Panc1 (cell line): ENCODE measurements at regions not wholly inside any gene's neighbourhood (a gene's known extent, or its start where the extent isn't known, plus 50 kb on each side); places are given as distances from the start of the nearest gene placed in this dataset.

ENCODE experiments used
- ATAC-seq: fragments of 200-7000 bp; cut with Tn5 transposase; 2 replicates; pipeline ENCODE4 v1.9.1; 2020; ENCODE audit warnings: mild to moderate bottlenecking, moderate library complexity
- BruUV-seq: library from RNA; stranded (reverse); fragments of 400-500 nt; replicated peaks from 2 replicates; lab custom pipeline; 2021; lab: Mats Ljungman, UMichigan
- CTCF ChIA-PET: fragments of 300-600 bp; sonication (Branson Sonifier 250); formaldehyde crosslinking; loops from one replicate; lab custom pipeline; 2022; ENCODE audit warnings: antibody characterized with exemption; lab: Charles Lee
- POLR2A ChIA-PET: fragments of 300-600 bp; sonication (Branson Sonifier 250); formaldehyde crosslinking; loops from one replicate; lab custom pipeline; 2022; ENCODE audit warnings: antibody characterized with exemption; lab: Charles Lee
- DNase-seq: peaks from one replicate; pipeline ENCODE4 v3.0.0-alpha.2; 2010; ENCODE audit warnings: low read depth, low spot score
- H3K27ac ChIP-seq: 2 replicates; pipeline ENCODE4 v1.5.1; 2011; ENCODE audit warnings: mild to moderate bottlenecking, low read length, inconsistent platforms
- H3K27me3 ChIP-seq: fragments of 200-500 bp; sonication (Bioruptor generic); 2 replicates; pipeline ENCODE4 v1.6.0; 2014; ENCODE audit warnings: low read length, inconsistent platforms; ENCODE audit not compliant: control insufficient read depth, insufficient read depth
- H3K36me3 ChIP-seq: fragments of 200-500 bp; sonication (Bioruptor generic); 2 replicates; pipeline ENCODE4 v1.5.1; 2014; ENCODE audit warnings: inconsistent platforms, mild to moderate bottlenecking, low read length, moderate library complexity; ENCODE audit not compliant: control insufficient read depth, insufficient read depth
- H3K4me1 ChIP-seq: 2 replicates; pipeline ENCODE4 v1.5.1; 2011; ENCODE audit warnings: inconsistent platforms, mild to moderate bottlenecking, low read length, moderate library complexity; ENCODE audit not compliant: control insufficient read depth, insufficient read depth
- H3K4me3 ChIP-seq, 2 experiments: 2 replicates each; pipeline ENCODE4 v1.5.1; 2011 to 2012; ENCODE audit warnings: low read depth in 2 of 2, low read length in 2 of 2, mild to moderate bottlenecking in 2 of 2, inconsistent platforms in 1 of 2, moderate library complexity in 1 of 2
- H3K9me3 ChIP-seq: fragments of 200-500 bp; sonication (Bioruptor generic); 2 replicates; pipeline ENCODE4 v1.5.1; 2014; ENCODE audit warnings: low read depth, mild to moderate bottlenecking, inconsistent platforms, low read length, moderate library complexity; ENCODE audit not compliant: control insufficient read depth, insufficient read depth
- POLR2AphosphoS5 ChIP-seq: IDR thresholded peaks from 2 replicates; pipeline ENCODE4 v1.6.1; 2012; ENCODE audit warnings: mild to moderate bottlenecking, low read depth, low read length, moderate library complexity
- SIN3A ChIP-seq: IDR thresholded peaks from 2 replicates; pipeline ENCODE4 v1.6.1; 2012; ENCODE audit warnings: low read depth, mild to moderate bottlenecking, low read length, moderate library complexity, borderline replicate concordance; ENCODE audit not compliant: insufficient read depth
- TCF7L2 ChIP-seq: IDR thresholded peaks from 2 replicates; pipeline ENCODE4 v1.6.1; 2011; ENCODE audit warnings: mild to moderate bottlenecking, low read depth, low read length, inconsistent platforms
- in situ Hi-C: cut with HindIII; loops from 2 replicates; pipeline ENCODE4 v1.10.0; 2016; ENCODE audit warnings: low sequenced_read_pairs, low pct_unique_long_range_greater_than_20kb
- intact Hi-C: fragments of 100-400 bp; cut with micrococcal nuclease; formaldehyde crosslinking; loops from one replicate; pipeline ENCODE4 v1.10.0; 2022; ENCODE audit not compliant: unreplicated experiment
- TF ChIP-seq, protein P1 (sequence below), 2 experiments: IDR thresholded peaks; 2 replicates each; pipeline ENCODE4 v1.6.1; 2011 to 2012; ENCODE audit warnings: low read depth in 2 of 2, control low read depth in 1 of 2, low read length in 1 of 2, mild to moderate bottlenecking in 1 of 2, moderate library complexity in 1 of 2; ENCODE audit not compliant: insufficient read depth in 1 of 2
- TF ChIP-seq, protein P2 (sequence below): fragments of 450-650 bp; IDR thresholded peaks from 2 replicates; pipeline ENCODE4 v1.5.1; 2017; ENCODE audit warnings: mild to moderate bottlenecking

DNA sequence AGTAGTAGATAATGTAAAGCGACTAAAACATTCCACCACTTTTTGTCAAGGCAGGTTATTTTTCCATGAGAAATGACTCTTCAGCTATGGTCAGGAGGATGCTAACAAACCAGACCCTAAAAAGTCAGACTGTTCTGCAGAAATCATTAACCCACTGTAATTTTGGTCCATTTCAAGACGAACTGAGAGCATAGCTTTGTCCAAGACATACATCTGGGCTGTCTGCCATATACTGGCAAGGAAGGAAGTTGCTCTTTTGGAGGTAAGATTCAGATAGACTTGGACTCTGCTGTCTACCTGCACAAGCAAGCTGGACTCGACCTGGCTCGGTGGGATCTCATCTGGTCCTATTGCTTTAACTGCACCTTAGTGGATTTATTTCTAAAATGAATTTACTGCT lies 207.8 kb downstream of the POSTN start:
- Histone ChIP-seq H3K27ac (no peak overlapping the region), H3K4me3 (no peak overlapping the region), H3K9me3 (no peaks in the 10 kb centered on the region), H3K4me1 (no peaks in the 10 kb centered on the region), H3K36me3 (no peaks in the 10 kb centered on the region), H3K27me3 (no peaks in the 10 kb centered on the region)
- ChIA-PET POLR2A (no interaction called here), CTCF (no interaction called here)
- in situ Hi-C loops (no loop called here), intact Hi-C loops (no loop called here)
- DNase-seq (no peak), ATAC-seq (no peak)
- TF ChIP-seq TCF7L2, result no peak
- TF ChIP-seq POLR2AphosphoS5, result no peak
- TF ChIP-seq, protein P1, sequence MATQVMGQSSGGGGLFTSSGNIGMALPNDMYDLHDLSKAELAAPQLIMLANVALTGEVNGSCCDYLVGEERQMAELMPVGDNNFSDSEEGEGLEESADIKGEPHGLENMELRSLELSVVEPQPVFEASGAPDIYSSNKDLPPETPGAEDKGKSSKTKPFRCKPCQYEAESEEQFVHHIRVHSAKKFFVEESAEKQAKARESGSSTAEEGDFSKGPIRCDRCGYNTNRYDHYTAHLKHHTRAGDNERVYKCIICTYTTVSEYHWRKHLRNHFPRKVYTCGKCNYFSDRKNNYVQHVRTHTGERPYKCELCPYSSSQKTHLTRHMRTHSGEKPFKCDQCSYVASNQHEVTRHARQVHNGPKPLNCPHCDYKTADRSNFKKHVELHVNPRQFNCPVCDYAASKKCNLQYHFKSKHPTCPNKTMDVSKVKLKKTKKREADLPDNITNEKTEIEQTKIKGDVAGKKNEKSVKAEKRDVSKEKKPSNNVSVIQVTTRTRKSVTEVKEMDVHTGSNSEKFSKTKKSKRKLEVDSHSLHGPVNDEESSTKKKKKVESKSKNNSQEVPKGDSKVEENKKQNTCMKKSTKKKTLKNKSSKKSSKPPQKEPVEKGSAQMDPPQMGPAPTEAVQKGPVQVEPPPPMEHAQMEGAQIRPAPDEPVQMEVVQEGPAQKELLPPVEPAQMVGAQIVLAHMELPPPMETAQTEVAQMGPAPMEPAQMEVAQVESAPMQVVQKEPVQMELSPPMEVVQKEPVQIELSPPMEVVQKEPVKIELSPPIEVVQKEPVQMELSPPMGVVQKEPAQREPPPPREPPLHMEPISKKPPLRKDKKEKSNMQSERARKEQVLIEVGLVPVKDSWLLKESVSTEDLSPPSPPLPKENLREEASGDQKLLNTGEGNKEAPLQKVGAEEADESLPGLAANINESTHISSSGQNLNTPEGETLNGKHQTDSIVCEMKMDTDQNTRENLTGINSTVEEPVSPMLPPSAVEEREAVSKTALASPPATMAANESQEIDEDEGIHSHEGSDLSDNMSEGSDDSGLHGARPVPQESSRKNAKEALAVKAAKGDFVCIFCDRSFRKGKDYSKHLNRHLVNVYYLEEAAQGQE (IDR thresholded peaks at IDR 0.05; ENCODE audit: insufficient read depth in 1 of 2, low read depth in 2 of 2, low read length in 1 of 2), result no peak
- TF ChIP-seq, protein P2, sequence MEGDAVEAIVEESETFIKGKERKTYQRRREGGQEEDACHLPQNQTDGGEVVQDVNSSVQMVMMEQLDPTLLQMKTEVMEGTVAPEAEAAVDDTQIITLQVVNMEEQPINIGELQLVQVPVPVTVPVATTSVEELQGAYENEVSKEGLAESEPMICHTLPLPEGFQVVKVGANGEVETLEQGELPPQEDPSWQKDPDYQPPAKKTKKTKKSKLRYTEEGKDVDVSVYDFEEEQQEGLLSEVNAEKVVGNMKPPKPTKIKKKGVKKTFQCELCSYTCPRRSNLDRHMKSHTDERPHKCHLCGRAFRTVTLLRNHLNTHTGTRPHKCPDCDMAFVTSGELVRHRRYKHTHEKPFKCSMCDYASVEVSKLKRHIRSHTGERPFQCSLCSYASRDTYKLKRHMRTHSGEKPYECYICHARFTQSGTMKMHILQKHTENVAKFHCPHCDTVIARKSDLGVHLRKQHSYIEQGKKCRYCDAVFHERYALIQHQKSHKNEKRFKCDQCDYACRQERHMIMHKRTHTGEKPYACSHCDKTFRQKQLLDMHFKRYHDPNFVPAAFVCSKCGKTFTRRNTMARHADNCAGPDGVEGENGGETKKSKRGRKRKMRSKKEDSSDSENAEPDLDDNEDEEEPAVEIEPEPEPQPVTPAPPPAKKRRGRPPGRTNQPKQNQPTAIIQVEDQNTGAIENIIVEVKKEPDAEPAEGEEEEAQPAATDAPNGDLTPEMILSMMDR, result no peak
- TF ChIP-seq SIN3A, result no peak
- BruUV-seq, result no TSS peak

DNA sequence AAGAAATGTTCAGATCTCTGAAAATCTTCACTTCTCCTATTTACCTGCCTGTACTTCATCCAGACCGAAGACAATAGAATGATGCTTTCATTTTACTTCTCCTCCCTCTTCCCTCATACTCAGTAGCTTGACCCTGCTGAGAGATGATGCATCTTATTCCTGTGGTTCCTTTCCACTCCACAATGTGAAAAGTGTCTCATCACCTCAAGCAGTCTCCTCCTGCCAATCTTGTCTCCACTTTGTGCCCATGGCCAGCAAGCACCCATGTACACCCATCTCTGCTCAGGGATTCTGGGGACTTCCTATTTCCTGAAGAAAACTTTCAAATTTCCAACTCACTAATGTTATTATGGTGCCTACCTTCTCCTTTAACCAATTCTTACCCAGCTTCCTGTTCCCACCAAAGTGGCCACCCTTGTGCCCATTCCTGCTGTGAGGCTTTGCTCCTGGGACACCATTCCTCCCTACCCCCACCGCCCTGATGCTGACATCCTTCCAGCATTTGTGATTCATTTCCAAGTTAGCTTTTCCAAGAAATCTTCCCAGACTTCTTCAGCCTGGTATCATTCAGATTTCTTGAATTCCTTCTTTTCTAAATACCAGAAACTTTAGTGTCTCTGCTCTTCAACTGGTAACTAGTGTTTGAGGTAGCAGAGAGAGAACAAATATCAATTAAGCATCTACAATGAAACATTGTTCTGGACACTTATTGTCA lies 212.5 kb downstream of the POSTN start:
- intact Hi-C loops, result no loop called here
- Histone ChIP-seq H3K9me3 (no peaks in the 10 kb centered on the region), H3K27ac (no peak overlapping the region), H3K4me3 (no peak overlapping the region), H3K36me3 (no peaks in the 10 kb centered on the region), H3K27me3 (no peaks in the 10 kb centered on the region), H3K4me1 (no peaks in the 10 kb centered on the region)
- TF ChIP-seq, protein P1 (IDR thresholded peaks at IDR 0.05; ENCODE audit: insufficient read depth in 1 of 2, low read depth in 2 of 2, low read length in 1 of 2), result no peak
- TF ChIP-seq, protein P2, result no peak
- TF ChIP-seq TCF7L2, result no peak
- no peak for TF ChIP-seq SIN3A
- no peak for TF ChIP-seq POLR2AphosphoS5
- ATAC-seq (no peak), DNase-seq (no peak)
- ChIA-PET POLR2A (no interaction called here), CTCF (no interaction called here)
- BruUV-seq, result no TSS peak
- in situ Hi-C loops, result no loop called here
